ENCODE measurements at regions not wholly inside any gene's neighbourhood (a gene's known extent, or its start where the extent isn't known, plus 50 kb on each side); places are given as distances from the start of the nearest gene placed in this dataset.

DNA sequence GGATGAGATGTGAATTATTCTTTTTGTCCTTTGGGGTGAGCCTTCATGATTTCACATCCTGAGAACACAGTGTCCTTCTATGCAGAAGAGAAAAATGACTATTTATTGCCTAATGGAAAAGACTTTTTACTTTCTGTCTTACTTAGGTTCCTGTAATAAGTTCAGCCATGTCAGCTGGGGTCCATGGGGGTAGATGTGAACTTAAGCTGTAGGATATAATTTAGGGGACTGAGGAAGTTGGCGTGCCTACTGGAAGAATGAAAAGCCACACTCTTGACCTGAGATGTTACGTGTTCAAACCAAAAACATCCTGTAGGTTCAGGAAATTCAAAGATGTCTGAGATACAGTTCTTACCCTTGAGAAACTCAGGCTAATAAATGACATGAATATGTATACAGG, 660.5 kb downstream of the TOX3 start:
- DNase-seq: no peak

DNA sequence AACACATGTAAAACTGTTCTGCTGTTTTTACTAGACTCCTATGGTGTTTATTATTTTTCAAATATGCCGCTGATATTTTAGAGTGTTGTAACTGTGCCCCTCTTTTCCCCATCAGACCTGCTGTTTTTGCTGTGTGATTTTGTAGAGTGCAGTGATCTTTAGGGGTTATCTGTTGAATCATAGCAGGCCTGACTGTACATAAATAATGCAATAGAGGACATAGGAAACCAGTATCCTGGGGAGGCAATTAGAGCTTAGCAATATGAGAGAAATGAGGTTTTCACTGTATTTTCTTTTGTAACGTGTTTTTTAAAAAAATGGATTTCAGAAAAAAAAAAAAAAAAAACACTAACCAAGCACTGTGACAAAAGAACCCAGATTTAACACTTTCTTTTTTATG, 662.2 kb downstream of the TOX3 start:
- no peak for DNase-seq

DNA sequence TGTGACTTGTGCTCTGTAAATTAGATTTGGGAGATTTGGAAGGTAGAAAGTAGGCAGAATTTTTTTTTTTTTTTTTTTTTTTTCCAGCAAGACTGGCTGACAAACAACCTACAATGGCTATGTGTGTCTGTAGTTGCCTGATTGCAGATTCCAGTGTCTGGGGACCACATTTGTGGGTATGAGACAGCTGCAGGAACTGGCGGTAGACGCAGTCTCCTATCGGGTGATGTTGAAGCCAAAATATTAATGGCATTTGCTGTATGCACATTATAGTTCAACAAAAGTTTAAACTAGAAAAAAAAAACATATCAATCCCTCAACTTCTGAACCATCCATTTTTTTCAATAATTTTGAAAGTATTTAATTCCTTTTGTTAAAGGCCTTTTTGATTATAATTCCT, 665.2 kb downstream of the TOX3 start:
- no peak for DNase-seq

DNA sequence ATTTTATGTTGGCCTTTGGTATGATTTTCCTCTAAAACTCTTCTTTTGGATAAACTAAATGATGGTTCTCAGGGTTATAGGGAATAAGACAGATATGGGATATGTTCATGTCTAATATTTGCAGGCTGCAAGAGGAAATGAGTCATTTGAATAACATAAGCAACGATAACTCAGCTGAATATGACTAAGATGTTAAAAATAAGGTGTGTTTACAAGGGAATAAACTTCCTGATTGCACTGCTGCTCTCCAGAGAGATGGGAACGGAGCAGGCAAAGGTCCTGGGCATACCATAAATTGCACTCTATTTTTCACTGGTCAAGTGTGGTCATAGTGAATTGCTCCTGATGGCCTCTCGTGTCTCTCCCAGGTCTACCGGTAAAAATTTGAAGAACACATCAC, 666.2 kb downstream of the TOX3 start:
- no peak for DNase-seq

DNA sequence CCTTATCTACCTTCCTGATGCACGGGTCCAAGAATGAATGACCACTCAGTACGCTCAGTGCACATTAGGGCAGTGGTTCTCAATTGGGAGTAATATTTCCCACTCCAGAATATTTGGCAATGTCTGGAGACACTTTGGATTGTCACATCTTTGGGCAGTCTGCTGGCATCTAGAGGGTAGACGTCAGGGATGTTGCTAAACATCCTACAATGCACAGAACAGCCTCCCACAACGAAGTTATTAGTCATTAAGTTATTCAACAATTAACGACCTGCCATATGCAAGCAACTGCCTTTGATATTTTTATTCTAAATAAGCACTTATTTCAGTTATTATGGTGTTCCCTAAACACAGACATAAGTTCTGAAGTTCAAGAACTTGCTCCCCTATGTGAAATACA, 669.3 kb downstream of the TOX3 start:
- no peak for DNase-seq

- no peak for DNase-seq
Measured at GRCh38 chr16:51876934-51877333, 670.0 kb downstream of the TOX3 start.

- DNase-seq: no peak
Measured at GRCh38 chr16:51876601-51876875, 670.4 kb downstream of the TOX3 start.

DNA sequence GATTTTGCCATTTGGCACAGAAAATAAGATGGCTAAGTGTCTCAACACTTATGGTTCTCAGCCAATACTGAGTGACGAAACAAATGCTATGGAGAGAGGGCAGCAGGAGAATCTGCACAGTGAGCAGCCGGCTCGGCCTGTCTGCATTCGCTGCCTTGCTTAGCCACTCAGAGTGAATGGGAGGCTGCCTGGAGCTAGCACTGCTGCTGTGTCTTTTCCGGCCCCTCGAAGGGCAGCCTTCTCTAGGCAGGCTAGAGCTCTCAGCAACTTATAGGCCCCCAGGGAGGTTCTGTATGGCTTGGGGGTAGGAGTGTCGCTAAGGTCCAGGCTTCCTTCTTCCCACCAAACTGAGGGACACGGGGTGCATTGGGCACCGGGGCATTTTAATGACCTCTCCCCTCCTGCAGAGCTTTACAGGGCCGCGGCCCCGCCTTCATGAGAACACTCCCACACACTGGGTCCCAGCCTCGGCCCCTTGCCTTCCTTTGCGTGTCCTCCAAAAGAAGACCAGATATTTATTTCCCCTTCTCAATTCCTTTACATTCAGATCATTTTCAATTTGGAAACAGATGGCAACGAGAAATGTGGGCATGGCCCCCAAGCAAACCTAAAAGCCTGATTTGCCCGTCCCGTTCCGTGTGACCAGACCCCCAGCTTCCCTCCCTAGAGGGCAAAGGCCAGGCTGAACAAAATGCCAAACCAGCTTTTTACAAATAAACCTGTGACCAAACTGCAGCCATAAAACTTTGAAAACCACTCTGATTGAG, 670.9 kb downstream of the TOX3 start:
- no peak for DNase-seq

- no peak for DNase-seq
Measured at GRCh38 chr16:51872524-51872923, 674.4 kb downstream of the TOX3 start.

- no peak for DNase-seq
Measured at GRCh38 chr16:51870296-51870854, 676.6 kb downstream of the TOX3 start.

- no peak for DNase-seq
Measured at GRCh38 chr16:51869176-51869575, 677.8 kb downstream of the TOX3 start.

DNA sequence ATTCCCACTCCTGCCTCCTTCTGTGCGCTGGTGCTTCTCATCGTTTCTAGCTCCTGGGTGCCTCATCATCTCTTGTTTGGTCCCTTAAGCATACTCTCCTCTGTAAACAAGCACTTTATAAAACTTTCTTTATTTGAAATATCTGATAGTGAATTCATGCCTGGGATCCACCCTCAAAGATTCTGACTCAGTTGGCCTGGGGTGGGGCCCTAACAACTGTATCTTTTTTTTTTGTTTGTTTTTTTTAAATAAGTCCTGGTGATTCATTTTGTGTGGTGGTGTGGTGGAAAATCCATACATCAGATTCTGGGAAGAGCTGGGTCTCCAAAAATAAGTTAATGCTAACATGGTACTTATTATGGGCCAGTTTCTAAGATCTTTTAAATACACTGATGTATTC, 678.3 kb downstream of the TOX3 start:
- no peak for DNase-seq

DNA sequence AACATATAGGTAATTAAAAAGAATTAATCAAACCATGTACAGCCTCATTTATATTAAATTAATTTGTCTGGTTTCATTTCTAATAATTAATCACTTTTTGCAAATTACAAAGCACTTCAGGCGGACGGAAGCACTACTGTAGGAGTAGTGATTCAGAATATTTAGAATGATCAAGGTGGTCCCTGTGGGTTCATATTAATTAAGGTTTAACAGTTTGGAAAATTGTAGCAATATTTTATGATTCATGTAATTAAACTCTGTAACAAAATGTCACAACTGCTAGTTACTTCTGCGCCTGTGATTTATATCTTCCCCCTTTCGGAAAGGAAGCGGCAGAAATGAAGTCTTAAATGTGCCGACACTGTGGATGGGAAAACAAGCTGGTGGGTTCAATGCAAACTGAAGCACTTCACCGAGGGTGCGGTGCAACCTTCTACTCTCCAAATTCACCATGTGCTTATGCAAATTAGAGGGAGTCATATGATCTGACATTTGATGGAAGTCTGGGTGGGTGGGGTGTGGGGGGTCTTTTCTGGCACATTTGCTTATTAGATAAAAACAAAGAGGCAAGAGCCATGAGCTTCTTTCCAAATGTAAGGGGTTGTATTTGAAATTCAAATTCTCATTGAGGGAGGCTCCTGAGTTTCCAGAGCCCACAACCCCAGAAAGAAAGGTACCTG, 679.4 kb downstream of the TOX3 start:
- DNase-seq: no peak

DNA sequence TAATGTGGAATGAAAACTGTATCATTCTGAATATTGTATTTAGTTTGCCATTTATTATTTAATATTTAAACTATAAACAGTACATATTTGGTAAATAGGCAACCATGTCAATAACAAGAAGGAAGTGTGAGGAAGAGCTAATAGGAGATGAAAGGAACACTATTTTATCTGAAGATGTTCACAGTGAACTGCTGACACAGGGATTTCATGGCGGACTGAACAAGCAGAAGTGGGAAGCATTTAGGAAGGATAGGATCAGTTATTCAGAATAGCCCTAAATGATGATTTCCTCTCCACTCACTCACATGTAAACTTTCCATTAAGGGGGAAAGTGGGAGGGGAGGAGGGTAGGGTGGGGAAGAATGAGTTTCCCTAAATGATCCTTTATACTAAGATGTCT, 682.4 kb downstream of the TOX3 start:
- no peak for DNase-seq

- DNase-seq: no peak
Measured at GRCh38 chr16:51854401-51854951, 692.5 kb downstream of the TOX3 start.

DNA sequence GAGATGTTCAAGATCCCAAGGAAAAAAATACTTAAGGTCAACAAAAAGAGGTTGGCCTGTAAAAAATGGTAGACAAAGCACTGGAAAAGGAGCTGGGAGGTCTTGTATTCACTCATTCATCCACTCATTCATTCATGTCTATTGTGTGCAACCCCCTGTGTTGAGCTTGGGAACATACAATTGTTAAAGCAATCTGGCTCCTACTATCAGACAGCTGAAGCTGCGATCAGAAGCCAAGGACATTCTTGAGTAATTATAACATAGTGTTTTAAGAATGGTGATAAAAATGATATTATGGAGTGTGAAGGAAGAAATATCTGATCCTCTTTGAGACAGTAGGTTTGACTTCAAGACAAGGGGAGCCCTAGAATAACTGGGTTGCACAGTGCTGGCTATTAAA, 693.4 kb downstream of the TOX3 start:
- DNase-seq: no peak

GRCh38 chr16:51852892-51853291, 694.1 kb downstream of the TOX3 start:
- DNase-seq: no peak

DNA sequence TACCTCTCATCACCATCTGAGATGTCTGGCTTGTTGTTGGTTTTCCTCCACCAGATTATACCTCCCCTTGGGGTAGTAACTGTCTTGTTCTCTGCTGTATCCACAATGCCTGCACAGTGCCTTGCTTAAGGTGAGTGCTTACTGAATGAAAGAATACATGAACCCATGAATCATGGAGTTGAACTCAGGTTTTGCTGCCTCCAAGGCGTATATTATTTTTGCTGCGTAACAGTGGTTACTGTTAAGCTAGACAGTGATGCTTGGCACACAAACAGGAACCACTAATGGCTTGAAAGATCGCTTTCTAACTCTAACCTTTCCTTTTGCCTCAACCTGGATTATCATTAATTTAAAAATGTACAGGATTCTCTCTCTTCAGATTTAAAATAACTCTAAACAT, 695.8 kb downstream of the TOX3 start:
- no peak for DNase-seq

- no peak for DNase-seq
Measured at GRCh38 chr16:51849715-51850114, 697.2 kb downstream of the TOX3 start.

GRCh38 chr16:51845586-51846305, 694.7 kb upstream of the SALL1 start:
- DNase-seq: peak; percentile 7

GRCh38 chr16:51839727-51840462, 688.8 kb upstream of the SALL1 start:
- peak; percentile 4 for DNase-seq

GRCh38 chr16:51834794-51835193, 683.7 kb upstream of the SALL1 start:
- DNase-seq: peak; percentile 5

- DNase-seq: no peak
Measured at GRCh38 chr16:51834133-51834532, 683.1 kb upstream of the SALL1 start.

Data from DMS79 treated with DMSO at 0.1 percent for 48 hours (cell line).